ENCODE measurements at regions not wholly inside any gene's neighbourhood (a gene's known extent, or its start where the extent isn't known, plus 50 kb on each side); places are given as distances from the start of the nearest gene placed in this dataset.

GRCh38 chr2:146161256-146161882 lies 1641.5 kb upstream of the ZEB2 start:
- no peak for DNase-seq

GRCh38 chr2:146158072-146158674 lies 1638.3 kb upstream of the ZEB2 start:
- no peak for DNase-seq

- no peak for DNase-seq
These were observed 1627.6 kb upstream of the ZEB2 start for GRCh38 chr2:146147448-146148012.

GRCh38 chr2:146143971-146144370 lies 1624.1 kb upstream of the ZEB2 start:
- DNase-seq = no peak

- DNase-seq = no peak
These were observed 1618.9 kb upstream of the ZEB2 start for GRCh38 chr2:146138820-146139219.

GRCh38 chr2:146135245-146135644 lies 1615.3 kb upstream of the ZEB2 start:
- no peak for DNase-seq

GRCh38 chr2:146131785-146132184 lies 1611.9 kb upstream of the ZEB2 start:
- DNase-seq = no peak

GRCh38 chr2:146131048-146131447 lies 1611.1 kb upstream of the ZEB2 start:
- no peak for DNase-seq

- no peak for DNase-seq
These were observed 1610.4 kb upstream of the ZEB2 start for GRCh38 chr2:146130290-146130689.

GRCh38 chr2:146129231-146129630 lies 1609.3 kb upstream of the ZEB2 start:
- no peak for DNase-seq

GRCh38 chr2:146128216-146128615 lies 1608.3 kb upstream of the ZEB2 start:
- no peak for DNase-seq

GRCh38 chr2:146125551-146125950 lies 1605.6 kb upstream of the ZEB2 start:
- no peak for DNase-seq

- no peak for DNase-seq
These were observed 1604.8 kb upstream of the ZEB2 start for GRCh38 chr2:146124741-146125140.

- DNase-seq = no peak
These were observed 1603.8 kb upstream of the ZEB2 start for GRCh38 chr2:146123714-146124113.

- DNase-seq = no peak
These were observed 1603.3 kb upstream of the ZEB2 start for GRCh38 chr2:146123256-146123655.

- no peak for DNase-seq
These were observed 1599.7 kb upstream of the ZEB2 start for GRCh38 chr2:146119586-146119985.

- DNase-seq = no peak
These were observed 1589.1 kb upstream of the ZEB2 start for GRCh38 chr2:146108993-146109392.

- no peak for DNase-seq
These were observed 1574.3 kb upstream of the ZEB2 start for GRCh38 chr2:146094185-146094584.

- DNase-seq = no peak
These were observed 1561.5 kb upstream of the ZEB2 start for GRCh38 chr2:146081459-146081858.

- DNase-seq = no peak
These were observed 1561.0 kb upstream of the ZEB2 start for GRCh38 chr2:146080925-146081324.

- DNase-seq = no peak
These were observed 1559.3 kb upstream of the ZEB2 start for GRCh38 chr2:146079216-146079615.

GRCh38 chr2:146077156-146077555 lies 1557.2 kb upstream of the ZEB2 start:
- DNase-seq = no peak

- no peak for DNase-seq
These were observed 1548.1 kb upstream of the ZEB2 start for GRCh38 chr2:146068051-146068450.

GRCh38 chr2:146048141-146048540 lies 1528.2 kb upstream of the ZEB2 start:
- no peak for DNase-seq

Data from suppressor macrophage treated with lipopolysaccharide for 1 hour (primary cell).